WTC11 (cell line): ENCODE measurements at regions not wholly inside any gene's neighbourhood (a gene's known extent, or its start where the extent isn't known, plus 50 kb on each side); places are given as distances from the start of the nearest gene placed in this dataset.

Source experiments
- ATAC-seq: fragments of 200-7000 bp; cut with Tn5 transposase; 2 replicates; pipeline ENCODE4 v1.10.0; 2021; ENCODE audit warnings: mild to moderate bottlenecking, moderate library complexity
- CTCF ChIA-PET: fragments of 300-600 bp; sonication (Branson Sonifier 250); formaldehyde crosslinking; loops from one replicate; lab custom pipeline; 2021; ENCODE audit warnings: antibody characterized with exemption; lab: Charles Lee
- POLR2A ChIA-PET: fragments of 350-600 bp; sonication (Branson Sonifier 250); formaldehyde crosslinking; loops from one replicate; lab custom pipeline; 2021; ENCODE audit warnings: antibody characterized with exemption; lab: Charles Lee
- DNase-seq: peaks from one replicate; pipeline ENCODE4 v3.0.0; 2021; ENCODE audit warnings: low spot score
- H3K27ac Mint-ChIP-seq: 2 replicates; pipeline ENCODE4 v1.8.0; 2021; ENCODE audit warnings: mixed read lengths
- H3K27me3 Mint-ChIP-seq: 2 replicates; pipeline ENCODE4 v1.8.0; 2021; ENCODE audit warnings: low read depth, mild to moderate bottlenecking, moderate library complexity, mixed read lengths
- H3K36me3 Mint-ChIP-seq: 2 replicates; pipeline ENCODE4 v1.8.0; 2021; ENCODE audit warnings: mixed read lengths
- H3K4me1 Mint-ChIP-seq: 2 replicates; pipeline ENCODE4 v1.8.0; 2022; ENCODE audit warnings: mixed read lengths
- H3K4me3 Mint-ChIP-seq: 2 replicates; pipeline ENCODE4 v1.8.0; 2021; ENCODE audit warnings: mild to moderate bottlenecking, moderate library complexity, mixed read lengths
- H3K9me3 Mint-ChIP-seq: 2 replicates; pipeline ENCODE4 v1.8.0; 2021; ENCODE audit warnings: mixed read lengths
- ATF2 ChIP-seq: sonication (generic); formaldehyde crosslinking; IDR thresholded peaks from 2 replicates; pipeline ENCODE4 v1.8.1; 2022; ENCODE audit warnings: low read depth, missing genetic modification reagents, borderline replicate concordance
- CBFB ChIP-seq: sonication (generic); formaldehyde crosslinking; IDR thresholded peaks from 2 replicates; pipeline ENCODE4 v1.8.1; 2022; ENCODE audit warnings: mild to moderate bottlenecking, low read depth, missing genetic modification reagents
- CDX4 ChIP-seq: fragments of 250-450 bp; sonication (Bioruptor Pico); IDR thresholded peaks from 2 replicates; pipeline ENCODE4 v1.9.0; 2021; ENCODE audit warnings: moderate library complexity, mild to moderate bottlenecking, inconsistent platforms, borderline replicate concordance
- EMX1 ChIP-seq: fragments of 250-450 bp; sonication (Bioruptor Pico); IDR thresholded peaks from 2 replicates; pipeline ENCODE4 v1.8.0; 2021; ENCODE audit warnings: mild to moderate bottlenecking
- ESRRA ChIP-seq: sonication (generic); formaldehyde crosslinking; IDR thresholded peaks from 2 replicates; pipeline ENCODE4 v1.8.1; 2022; ENCODE audit warnings: mild to moderate bottlenecking, missing genetic modification reagents, borderline replicate concordance
- GRHL2 ChIP-seq: fragments of 250-450 bp; sonication (Bioruptor Pico); IDR thresholded peaks from 2 replicates; pipeline ENCODE4 v1.8.0; 2022; ENCODE audit warnings: mild to moderate bottlenecking, moderate library complexity; ENCODE audit not compliant: insufficient replicate concordance, severe bottlenecking
- IRF1 ChIP-seq: sonication (generic); formaldehyde crosslinking; IDR thresholded peaks from 2 replicates; pipeline ENCODE4 v1.8.0; 2023; ENCODE audit warnings: missing genetic modification reagents
- JUN ChIP-seq: sonication (generic); formaldehyde crosslinking; IDR thresholded peaks from 2 replicates; pipeline ENCODE4 v1.8.0; 2023; ENCODE audit warnings: mild to moderate bottlenecking, missing genetic modification reagents
- MLX ChIP-seq: sonication (generic); formaldehyde crosslinking; IDR thresholded peaks from 2 replicates; pipeline ENCODE4 v1.8.1; 2023; ENCODE audit warnings: mild to moderate bottlenecking, missing genetic modification reagents, moderate library complexity
- MXD4 ChIP-seq: fragments of 250-450 bp; sonication (Bioruptor Pico); IDR thresholded peaks from 2 replicates; pipeline ENCODE4 v1.8.0; 2021; ENCODE audit warnings: mild to moderate bottlenecking, moderate library complexity, borderline replicate concordance
- NFYB ChIP-seq: sonication (generic); formaldehyde crosslinking; conservative IDR thresholded peaks from 2 replicates; pipeline ENCODE4 v1.8.0; 2022; ENCODE audit warnings: low read depth, missing genetic modification reagents
- NR1H2 ChIP-seq: sonication (generic); formaldehyde crosslinking; IDR thresholded peaks from 2 replicates; pipeline ENCODE4 v1.9.0; 2021; ENCODE audit warnings: mild to moderate bottlenecking, moderate library complexity, missing genetic modification reagents
- NR3C1 ChIP-seq: sonication (generic); formaldehyde crosslinking; conservative IDR thresholded peaks from 2 replicates; pipeline ENCODE4 v1.8.1; 2023; ENCODE audit warnings: low read depth, mild to moderate bottlenecking, missing genetic modification reagents
- PREB ChIP-seq: sonication (generic); formaldehyde crosslinking; IDR thresholded peaks from 2 replicates; pipeline ENCODE4 v1.8.1; 2022; ENCODE audit warnings: mild to moderate bottlenecking, missing genetic modification reagents, moderate library complexity, borderline replicate concordance
- RELA ChIP-seq: sonication (generic); formaldehyde crosslinking; IDR thresholded peaks from 2 replicates; pipeline ENCODE4 v1.8.1; 2022; ENCODE audit warnings: missing genetic modification reagents, mild to moderate bottlenecking, borderline replicate concordance
- RORB ChIP-seq: fragments of 250-450 bp; sonication (Bioruptor Pico); IDR thresholded peaks from 2 replicates; pipeline ENCODE4 v1.9.0; 2021; ENCODE audit warnings: mild to moderate bottlenecking
- SMAD4 ChIP-seq: sonication (generic); formaldehyde crosslinking; IDR thresholded peaks from 2 replicates; pipeline ENCODE4 v1.8.0; 2022; ENCODE audit warnings: mild to moderate bottlenecking, missing genetic modification reagents
- TCF7 ChIP-seq: sonication (generic); formaldehyde crosslinking; IDR thresholded peaks from 2 replicates; pipeline ENCODE4 v1.8.0; 2022; ENCODE audit warnings: mild to moderate bottlenecking, low read depth, missing genetic modification reagents, moderate library complexity
- USF1 ChIP-seq: sonication (generic); formaldehyde crosslinking; IDR thresholded peaks from 2 replicates; pipeline ENCODE4 v1.8.0; 2022; ENCODE audit warnings: mild to moderate bottlenecking, missing genetic modification reagents
- USF2 ChIP-seq: sonication (generic); formaldehyde crosslinking; IDR thresholded peaks from 2 replicates; pipeline ENCODE4 v1.8.1; 2023; ENCODE audit warnings: mild to moderate bottlenecking, missing genetic modification reagents, moderate library complexity
- ZMAT4 ChIP-seq: fragments of 250-450 bp; sonication (Bioruptor Pico); IDR thresholded peaks from 2 replicates; pipeline ENCODE4 v1.9.0; 2021; ENCODE audit warnings: mild to moderate bottlenecking
- ZNF281 ChIP-seq: sonication (generic); formaldehyde crosslinking; IDR thresholded peaks from 2 replicates; pipeline ENCODE4 v1.8.0; 2023; ENCODE audit warnings: mild to moderate bottlenecking, missing genetic modification reagents
- ZNF416 ChIP-seq: fragments of 250-450 bp; sonication (Bioruptor Pico); IDR thresholded peaks from 2 replicates; pipeline ENCODE4 v1.9.0; 2021; ENCODE audit warnings: mild to moderate bottlenecking, inconsistent platforms
- ZNF671 ChIP-seq: fragments of 250-450 bp; sonication (Bioruptor Pico); IDR thresholded peaks from 2 replicates; pipeline ENCODE4 v1.8.0; 2021; ENCODE audit warnings: mild to moderate bottlenecking

GRCh38 chr16:62335356-62335755 is 299.1 kb upstream of the CDH8 start:
- ATAC-seq = no peak
- Mint-ChIP-seq H3K4me1 (no peaks in the 10 kb centered on the region), H3K27me3 (no peaks in the 10 kb centered on the region), H3K4me3 (no peak overlapping the region), H3K36me3 (no peaks in the 10 kb centered on the region), H3K27ac (no peak overlapping the region), H3K9me3 (no peaks in the 10 kb centered on the region)
- no peak for TF ChIP-seq IRF1 (CRISPR knock-in tag)
- TF ChIP-seq MLX (CRISPR knock-in tag) = no peak
- no peak for TF ChIP-seq RELA (CRISPR knock-in tag)
- TF ChIP-seq NR1H2 (CRISPR knock-in tag) = no peak
- TF ChIP-seq ZNF281 = no peak
- no peak for TF ChIP-seq ATF2 (CRISPR knock-in tag)
- no peak for TF ChIP-seq NFYB (CRISPR knock-in tag)
- no peak for TF ChIP-seq PREB (CRISPR knock-in tag)
- TF ChIP-seq EMX1 (CRISPR knock-in tag) = no peak
- no peak for TF ChIP-seq SMAD4 (CRISPR knock-in tag)
- TF ChIP-seq TCF7 (CRISPR knock-in tag) = no peak
- TF ChIP-seq GRHL2 (CRISPR knock-in tag) = no peak
- TF ChIP-seq ZNF416 (CRISPR knock-in tag) = no peak
- no peak for TF ChIP-seq ZNF671 (CRISPR knock-in tag)
- ChIA-PET POLR2A (no interaction called here), CTCF (no interaction called here)
- no peak for DNase-seq

- Mint-ChIP-seq H3K4me3 (no peak overlapping the region), H3K4me1 (no peaks in the 10 kb centered on the region), H3K27me3 (no peaks in the 10 kb centered on the region), H3K9me3 (no peaks in the 10 kb centered on the region), H3K27ac (no peak overlapping the region), H3K36me3 (no peaks in the 10 kb centered on the region)
- ChIA-PET POLR2A (no interaction called here), CTCF (no interaction called here)
- ATAC-seq (no peak), DNase-seq (no peak)
- TF ChIP-seq JUN (CRISPR knock-in tag) (no peak), MXD4 (CRISPR knock-in tag) (no peak), ZNF671 (CRISPR knock-in tag) (no peak), USF2 (no peak), GRHL2 (CRISPR knock-in tag) (no peak), ATF2 (CRISPR knock-in tag) (no peak), CDX4 (no peak), ZNF416 (CRISPR knock-in tag) (no peak), RORB (CRISPR knock-in tag) (no peak), SMAD4 (CRISPR knock-in tag) (no peak), ESRRA (CRISPR knock-in tag) (no peak), CBFB (CRISPR knock-in tag) (no peak), NFYB (CRISPR knock-in tag) (no peak), NR3C1 (CRISPR knock-in tag) (no peak), ZMAT4 (CRISPR knock-in tag) (no peak), USF1 (CRISPR knock-in tag) (no peak)
Observed at GRCh38 chr16:62321606-62322005, 285.4 kb upstream of the CDH8 start.
